ENCODE measurements at regions not wholly inside any gene's neighbourhood (a gene's known extent, or its start where the extent isn't known, plus 50 kb on each side); places are given as distances from the start of the nearest gene placed in this dataset.

GRCh38 chr4:108249397-108249796, 80.7 kb upstream of the LEF1 start:
- H3K4me3 ChIP-seq (ENCODE audit: low read depth, low read length) = no peak overlapping the region
- DNase-seq (ENCODE audit: low read depth) = no peak

GRCh38 chr4:108247387-108248049, 78.8 kb upstream of the LEF1 start:
- TF ChIP-seq CTCF (IDR thresholded peaks at IDR 0.05; ENCODE audit: control insufficient read depth, extremely low read depth, insufficient read depth) = no peak
- no peak overlapping the region for H3K4me3 ChIP-seq (ENCODE audit: low read depth, low read length)
- no peak for DNase-seq (ENCODE audit: low read depth)

More at GRCh38 chr4:108249397-108249796, 80.7 kb upstream of the LEF1 start:
- no peak for TF ChIP-seq CTCF (IDR thresholded peaks at IDR 0.05; ENCODE audit: control insufficient read depth, extremely low read depth, insufficient read depth)

GRCh38 chr4:108244606-108245005, 75.9 kb upstream of the LEF1 start:
- no peak for TF ChIP-seq CTCF (IDR thresholded peaks at IDR 0.05; ENCODE audit: control insufficient read depth, extremely low read depth, insufficient read depth)
- DNase-seq (ENCODE audit: low read depth) = no peak
- H3K4me3 ChIP-seq (ENCODE audit: low read depth, low read length) = no peak overlapping the region

GRCh38 chr4:108240366-108240765, 71.6 kb upstream of the LEF1 start:
- H3K4me3 ChIP-seq (ENCODE audit: low read depth, low read length) = no peak overlapping the region
- no peak for DNase-seq (ENCODE audit: low read depth)
- no peak for TF ChIP-seq CTCF (IDR thresholded peaks at IDR 0.05; ENCODE audit: control insufficient read depth, extremely low read depth, insufficient read depth)

GRCh38 chr4:108237693-108238092, 69.0 kb upstream of the LEF1 start:
- no peak for TF ChIP-seq CTCF (IDR thresholded peaks at IDR 0.05; ENCODE audit: control insufficient read depth, extremely low read depth, insufficient read depth)
- no peak for DNase-seq (ENCODE audit: low read depth)
- no peak overlapping the region for H3K4me3 ChIP-seq (ENCODE audit: low read depth, low read length)

- H3K4me3 ChIP-seq (ENCODE audit: low read depth, low read length) = no peak overlapping the region
- DNase-seq (ENCODE audit: low read depth) = no peak
- no peak for TF ChIP-seq CTCF (IDR thresholded peaks at IDR 0.05; ENCODE audit: control insufficient read depth, extremely low read depth, insufficient read depth)
These were observed 67.5 kb upstream of the LEF1 start for GRCh38 chr4:108236264-108236663.

GRCh38 chr4:108227923-108228322, 59.2 kb upstream of the LEF1 start:
- H3K4me3 ChIP-seq (ENCODE audit: low read depth, low read length) = no peak overlapping the region
- TF ChIP-seq CTCF (IDR thresholded peaks at IDR 0.05; ENCODE audit: control insufficient read depth, extremely low read depth, insufficient read depth) = no peak
- DNase-seq (ENCODE audit: low read depth) = no peak

All from LNCaP clone FGC (cell line).